ENCODE measurements at regions not wholly inside any gene's neighbourhood (a gene's known extent, or its start where the extent isn't known, plus 50 kb on each side); places are given as distances from the start of the nearest gene placed in this dataset.
A peak's percentile ranks its signal among the peaks of the same experiment; 100 is the strongest.

- TF ChIP-seq GLMP (CRISPR knock-in tag; IDR thresholded peaks at IDR 0.05; ENCODE audit: borderline replicate concordance) (no peak), PHF5A (CRISPR knock-in tag; IDR thresholded peaks at IDR 0.05; ENCODE audit: low read depth, unreplicated experiment) (peak; percentile 54), RARG (CRISPR knock-in tag; IDR thresholded peaks at IDR 0.05; ENCODE audit: low read depth) (no peak), ZMYM2 (CRISPR knock-in tag; IDR thresholded peaks at IDR 0.05) (no peak), SALL1 (CRISPR knock-in tag; IDR thresholded peaks at IDR 0.05) (peak; percentile 74), NR1H2 (CRISPR knock-in tag; IDR thresholded peaks at IDR 0.05; ENCODE audit: borderline replicate concordance, low read depth) (no peak), ETV5 (CRISPR knock-in tag; IDR thresholded peaks at IDR 0.05; ENCODE audit: borderline replicate concordance) (peak; percentile 17; the same call in 1 of the 2 replicates), ZNF639 (CRISPR knock-in tag; conservative IDR thresholded peaks at IDR 0.05) (no peak), BATF2 (CRISPR knock-in tag; IDR thresholded peaks at IDR 0.05) (no peak), TAF15 (IDR thresholded peaks at IDR 0.05; ENCODE audit: low read depth, low read length, poor library complexity, severe bottlenecking) (no peak), SNAPC5 (CRISPR knock-in tag; IDR thresholded peaks at IDR 0.05; ENCODE audit: borderline replicate concordance) (no peak), GRHL1 (CRISPR knock-in tag; conservative IDR thresholded peaks at IDR 0.05) (no peak), ZNF180 (CRISPR knock-in tag; IDR thresholded peaks at IDR 0.05; ENCODE audit: borderline replicate concordance, low read depth) (no peak), SRY (CRISPR knock-in tag; IDR thresholded peaks at IDR 0.05) (no peak), GABPA (IDR thresholded peaks at IDR 0.05; ENCODE audit: low read depth, low read length) (no peak), GABPA (CRISPR knock-in tag; IDR thresholded peaks at IDR 0.05; ENCODE audit: low read depth) (no peak), ZNF34 (CRISPR knock-in tag; IDR thresholded peaks at IDR 0.05; ENCODE audit: borderline replicate concordance) (0 out of 2 replicates have a peak, but pooled peaks have one; percentile 43), TMF1 (CRISPR knock-in tag; IDR thresholded peaks at IDR 0.05; ENCODE audit: low read depth) (no peak), ZNF225 (CRISPR knock-in tag; IDR thresholded peaks at IDR 0.05) (no peak), ZSCAN29 (CRISPR knock-in tag; conservative IDR thresholded peaks at IDR 0.05) (peak; percentile 69; the same call in 1 of the 2 replicates), ZBED4 (CRISPR knock-in tag; IDR thresholded peaks at IDR 0.05; ENCODE audit: borderline replicate concordance) (0 out of 2 replicates have a peak, but pooled peaks have one; percentile 26), NKX3-1 (CRISPR knock-in tag; IDR thresholded peaks at IDR 0.05) (no peak), ZSCAN9 (CRISPR knock-in tag; IDR thresholded peaks at IDR 0.05; ENCODE audit: borderline replicate concordance) (peak; percentile 42; the same call in 1 of the 2 replicates)
Observed at GRCh38 chr4:73341454-73341853, 62.6 kb upstream of the ALB start (continued).
